GM12891 (cell line): ENCODE measurements at regions not wholly inside any gene's neighbourhood (a gene's known extent, or its start where the extent isn't known, plus 50 kb on each side); places are given as distances from the start of the nearest gene placed in this dataset.

Experiments used
- DNase-seq: peaks from one replicate; pipeline ENCODE4 v3.0.0; 2011; ENCODE audit warnings: low spot score; ENCODE audit not compliant: insufficient read length
- FAIRE-seq: peaks from 2 replicates; lab custom pipeline; 2011; peaks lifted over from hg19 to GRCh38; lab: Jason Lieb, UNC
- PAX5 ChIP-seq: IDR thresholded peaks from 2 replicates; pipeline ENCODE4 v1.6.1; 2011; ENCODE audit warnings: low read length, moderate library complexity, mild to moderate bottlenecking; ENCODE audit not compliant: insufficient read depth, severe bottlenecking
- POLR2A ChIP-seq: IDR thresholded peaks from 2 replicates; pipeline ENCODE4 v1.6.1; 2011; ENCODE audit warnings: low read depth, low read length, control low read depth
- POLR2AphosphoS5 ChIP-seq: IDR thresholded peaks from 2 replicates; pipeline ENCODE4 v1.6.1; 2011; ENCODE audit warnings: low read depth, low read length, control low read depth
- POU2F2 ChIP-seq: IDR thresholded peaks from 2 replicates; pipeline ENCODE4 v1.6.1; 2011; ENCODE audit warnings: low read depth, mild to moderate bottlenecking, control low read depth, low read length, moderate library complexity
- SPI1 ChIP-seq: IDR thresholded peaks from 2 replicates; pipeline ENCODE4 v1.6.1; 2011; ENCODE audit warnings: low read depth, low read length, control low read depth
- TAF1 ChIP-seq: IDR thresholded peaks from 2 replicates; pipeline ENCODE4 v1.6.1; 2011; ENCODE audit warnings: low read depth, low read length, control low read depth

- FAIRE-seq (no peak), DNase-seq (no peak)
- TF ChIP-seq SPI1 (no peak), TAF1 (no peak)
Observed at GRCh38 chr5:108672639-108673038, 75.1 kb upstream of the FER start.

GRCh38 chr5:108670591-108671289 is 77.0 kb upstream of the FER start:
- FAIRE-seq (no peak), DNase-seq (no peak)
- no peak for TF ChIP-seq POLR2A
- TF ChIP-seq SPI1 = no peak

GRCh38 chr5:108669462-108669861 is 78.2 kb upstream of the FER start:
- FAIRE-seq (no peak), DNase-seq (no peak)
- TF ChIP-seq PAX5 = no peak
- TF ChIP-seq TAF1 = no peak
- TF ChIP-seq POLR2A = no peak

GRCh38 chr5:108661590-108662219 is 86.0 kb upstream of the FER start:
- FAIRE-seq (no peak), DNase-seq (no peak)
- TF ChIP-seq POLR2AphosphoS5 = no peak
- TF ChIP-seq POU2F2 = no peak
- no peak for TF ChIP-seq TAF1
- TF ChIP-seq PAX5 = no peak
- TF ChIP-seq POLR2A = no peak

- DNase-seq = no peak
- no peak for FAIRE-seq
- TF ChIP-seq POU2F2 (no peak), POLR2AphosphoS5 (no peak), SPI1 (no peak)
Observed at GRCh38 chr5:108661024-108661423, 86.7 kb upstream of the FER start.

- no peak for DNase-seq
- TF ChIP-seq POU2F2 (no peak), POLR2A (no peak), SPI1 (no peak), PAX5 (no peak), POLR2AphosphoS5 (no peak)
- no peak for FAIRE-seq
Observed at GRCh38 chr5:108660291-108660690, 87.4 kb upstream of the FER start.

- FAIRE-seq (no peak), DNase-seq (no peak)
- TF ChIP-seq PAX5 = no peak
- no peak for TF ChIP-seq POU2F2
- no peak for TF ChIP-seq TAF1
Observed at GRCh38 chr5:108659531-108659930, 88.2 kb upstream of the FER start.

- FAIRE-seq (no peak), DNase-seq (no peak)
- TF ChIP-seq POLR2A (no peak), POU2F2 (no peak), POLR2AphosphoS5 (no peak), SPI1 (no peak), TAF1 (no peak), PAX5 (no peak)
Observed at GRCh38 chr5:108655750-108656450, 91.8 kb upstream of the FER start.

GRCh38 chr5:108654051-108654450 is 93.6 kb upstream of the FER start:
- DNase-seq (no peak), FAIRE-seq (no peak)
- TF ChIP-seq POLR2A = no peak
- TF ChIP-seq PAX5 = no peak
- TF ChIP-seq POLR2AphosphoS5 = no peak
- TF ChIP-seq SPI1 = no peak
- no peak for TF ChIP-seq TAF1
- no peak for TF ChIP-seq POU2F2

- FAIRE-seq (no peak), DNase-seq (no peak)
- TF ChIP-seq TAF1 = no peak
- TF ChIP-seq SPI1 = no peak
- no peak for TF ChIP-seq PAX5
- TF ChIP-seq POLR2A = no peak
- TF ChIP-seq POLR2AphosphoS5 = no peak
- TF ChIP-seq POU2F2 = no peak
Observed at GRCh38 chr5:108653201-108653600, 94.5 kb upstream of the FER start.

- DNase-seq (no peak), FAIRE-seq (no peak)
- TF ChIP-seq POU2F2 (no peak), PAX5 (no peak), SPI1 (no peak), POLR2A (no peak), POLR2AphosphoS5 (no peak), TAF1 (no peak)
Observed at GRCh38 chr5:108650997-108651396, 96.7 kb upstream of the FER start.
